H1 (cell line): ENCODE measurements at regions not wholly inside any gene's neighbourhood (a gene's known extent, or its start where the extent isn't known, plus 50 kb on each side); places are given as distances from the start of the nearest gene placed in this dataset.

Experiments
- CTCF ChIA-PET: fragments of 300-600 bp; sonication (Branson Sonifier 250); formaldehyde crosslinking; loops from one replicate; lab custom pipeline; 2021; ENCODE audit not compliant: partially characterized antibody; lab: Charles Lee
- POLR2A ChIA-PET: fragments of 300-600 bp; sonication (Branson Sonifier 250); formaldehyde crosslinking; loops from one replicate; lab custom pipeline; 2021; ENCODE audit warnings: inconsistent platforms; ENCODE audit not compliant: partially characterized antibody; lab: Charles Lee
- DNase-seq, 2 experiments: peaks; one replicate each; pipeline versions ENCODE4 v3.0.0 to v3.0.0-alpha.2; 2010 to 2022; ENCODE audit warnings: low spot score in 2 of 2, low read depth in 1 of 2, mixed read lengths in 1 of 2
- FAIRE-seq: peaks from 2 replicates; lab custom pipeline; 2011; peaks lifted over from hg19 to GRCh38; lab: Jason Lieb, UNC
- H2AFZ ChIP-seq: 2 replicates; pipeline ENCODE4 v1.8.1; 2012; ENCODE audit warnings: low read length, inconsistent platforms
- H2AK5ac ChIP-seq: 2 replicates; pipeline ENCODE4 v1.6.1; 2013; ENCODE audit warnings: low read depth, low read length
- H2BK120ac ChIP-seq: replicated peaks from 2 replicates; pipeline ENCODE3; 2013; ENCODE audit warnings: low read depth, low read length, inconsistent platforms
- H2BK12ac ChIP-seq: 2 replicates; pipeline ENCODE4 v1.6.1; 2013; ENCODE audit warnings: low read depth, low read length
- H2BK15ac ChIP-seq: 2 replicates; pipeline ENCODE4 v1.6.1; 2013; ENCODE audit warnings: low read length
- H2BK20ac ChIP-seq: 2 replicates; pipeline ENCODE4 v1.6.1; 2013; ENCODE audit warnings: low read length
- H2BK5ac ChIP-seq: 2 replicates; pipeline ENCODE4 v1.6.1; 2013; ENCODE audit warnings: low read depth, low read length
- H3K14ac ChIP-seq: 2 replicates; pipeline ENCODE4 v1.6.1; 2013; ENCODE audit warnings: inconsistent platforms; ENCODE audit not compliant: insufficient read length
- H3K18ac ChIP-seq: 2 replicates; pipeline ENCODE4 v1.6.1; 2013; ENCODE audit warnings: low read length; ENCODE audit errors: extremely low read depth
- H3K23ac ChIP-seq: 2 replicates; pipeline ENCODE4 v1.6.1; 2013; ENCODE audit warnings: inconsistent platforms; ENCODE audit not compliant: insufficient read length
- H3K23me2 ChIP-seq: 2 replicates; pipeline ENCODE4 v1.6.1; 2013; ENCODE audit warnings: low read depth, low read length
- H3K27ac ChIP-seq: 2 replicates; pipeline ENCODE4 v1.6.1; 2011; ENCODE audit warnings: low read depth, low read length, inconsistent platforms
- H3K27me3 ChIP-seq, 4 experiments: replicated peaks in 1 of 4; 1 replicate in 1 of 4; 2 replicates in 3 of 4; pipeline versions ENCODE4 v1.6.1 to v1.8.1; 2011 to 2013; ENCODE audit warnings: low read length in 3 of 4, mild to moderate bottlenecking in 3 of 4, inconsistent platforms in 2 of 4, mixed read lengths in 2 of 4, moderate library complexity in 1 of 4; ENCODE audit not compliant: control insufficient read depth in 3 of 4, insufficient read depth in 3 of 4; ENCODE audit errors: extremely low read depth in 1 of 4
- H3K36me3 ChIP-seq, 4 experiments: 2 replicates each; pipeline versions ENCODE4 v1.6.1 to v1.8.1; 2011 to 2013; ENCODE audit warnings: mild to moderate bottlenecking in 4 of 4, low read length in 3 of 4, moderate library complexity in 2 of 4, control low read depth in 1 of 4, inconsistent platforms in 1 of 4; ENCODE audit not compliant: insufficient read depth in 4 of 4, control insufficient read depth in 2 of 4
- H3K4ac ChIP-seq: replicated peaks from 2 replicates; pipeline ENCODE3; 2013; ENCODE audit warnings: low read length, low read depth, mixed read lengths, inconsistent platforms; ENCODE audit not compliant: insufficient read length
- H3K4me1 ChIP-seq, 4 experiments: replicated peaks in 1 of 4; 1 replicate in 1 of 4; 2 replicates in 3 of 4; pipeline versions ENCODE4 v1.6.1 to v1.8.1; 2011 to 2013; ENCODE audit warnings: low read length in 3 of 4, inconsistent platforms in 2 of 4, mixed read lengths in 1 of 4; ENCODE audit not compliant: insufficient read depth in 4 of 4, control insufficient read depth in 3 of 4
- H3K4me2 ChIP-seq, 2 experiments: 2 replicates each; pipeline versions ENCODE4 v1.6.1 to v1.8.1; 2011 to 2013; ENCODE audit warnings: low read depth in 2 of 2, low read length in 2 of 2, control low read depth in 1 of 2, inconsistent platforms in 1 of 2, mild to moderate bottlenecking in 1 of 2; ENCODE audit not compliant: insufficient read depth in 1 of 2
- H3K4me3 ChIP-seq, 4 experiments: fragments of 200-600, 300-600 bp in 1 of 4; sonication (generic), shearing (Covaris generic), sonication (Bioruptor Twin) in 1 of 4; 2 replicates each; pipeline versions ENCODE4 v1.5.1 to v1.8.1; 2011 to 2016; ENCODE audit warnings: low read length in 4 of 4, low read depth in 3 of 4, control low read depth in 2 of 4, inconsistent platforms in 2 of 4, mild to moderate bottlenecking in 2 of 4, mixed read lengths in 1 of 4, moderate library complexity in 1 of 4; ENCODE audit not compliant: insufficient read depth in 2 of 4; ENCODE audit errors: extremely low read depth in 1 of 4
- H3K56ac ChIP-seq: replicated peaks from 2 replicates; pipeline ENCODE3; 2013; ENCODE audit warnings: low read depth, mild to moderate bottlenecking, mixed read lengths, low read length, inconsistent platforms; ENCODE audit not compliant: insufficient read length
- H3K79me1 ChIP-seq: 2 replicates; pipeline ENCODE4 v1.6.1; 2013; ENCODE audit warnings: low read depth, low read length, control low read depth
- H3K79me2 ChIP-seq, 2 experiments: 2 replicates each; pipeline versions ENCODE4 v1.6.1 to v1.8.1; 2012 to 2013; ENCODE audit warnings: low read length in 2 of 2, mild to moderate bottlenecking in 2 of 2, inconsistent platforms in 1 of 2; ENCODE audit not compliant: insufficient read depth in 2 of 2, control insufficient read depth in 1 of 2
- H3K9ac ChIP-seq, 4 experiments: replicated peaks in 1 of 4; 1 replicate in 1 of 4; 2 replicates in 3 of 4; pipeline versions ENCODE4 v1.6.1 to v1.8.1; 2011 to 2013; ENCODE audit warnings: low read depth in 3 of 4, low read length in 3 of 4, control low read depth in 2 of 4, mild to moderate bottlenecking in 2 of 4, moderate library complexity in 2 of 4, inconsistent platforms in 1 of 4; ENCODE audit errors: extremely low read depth in 1 of 4
- H3K9me3 ChIP-seq, 2 experiments: 2 replicates each; pipeline versions ENCODE4 v1.6.1 to v1.8.1; 2012 to 2013; ENCODE audit warnings: mild to moderate bottlenecking in 2 of 2, moderate library complexity in 2 of 2, control low read depth in 1 of 2, inconsistent platforms in 1 of 2, low read depth in 1 of 2, low read length in 1 of 2, mixed read lengths in 1 of 2; ENCODE audit not compliant: insufficient read depth in 2 of 2
- H4K20me1 ChIP-seq, 2 experiments: replicated peaks in 1 of 2; 2 replicates each; pipeline versions ENCODE3 to v1.8.1; 2011 to 2013; ENCODE audit warnings: inconsistent platforms in 2 of 2, low read length in 2 of 2, mild to moderate bottlenecking in 1 of 2; ENCODE audit not compliant: insufficient read depth in 2 of 2, control insufficient read depth in 1 of 2
- H4K5ac ChIP-seq: 2 replicates; pipeline ENCODE4 v1.6.1; 2013; ENCODE audit warnings: low read length, low read depth, mixed read lengths, inconsistent platforms; ENCODE audit not compliant: insufficient read length
- H4K8ac ChIP-seq: 2 replicates; pipeline ENCODE4 v1.8.0; 2013; ENCODE audit warnings: mild to moderate bottlenecking, moderate library complexity, low read length, inconsistent platforms; ENCODE audit not compliant: insufficient read depth; ENCODE audit errors: extremely low read depth
- H4K91ac ChIP-seq: replicated peaks from 2 replicates; pipeline ENCODE3; 2013; ENCODE audit warnings: low read length, mixed read lengths, inconsistent platforms; ENCODE audit not compliant: insufficient read length
- BCL11A ChIP-seq, 2 experiments: IDR thresholded peaks; one replicate each; pipeline ENCODE4 v1.6.1; 2011; ENCODE audit warnings: low read depth in 2 of 2, low read length in 2 of 2, mild to moderate bottlenecking in 2 of 2
- EGR1 ChIP-seq: IDR thresholded peaks from 2 replicates; pipeline ENCODE4 v1.6.1; 2011; ENCODE audit warnings: low read depth, low read length, borderline replicate concordance
- POLR2A ChIP-seq, 2 experiments: IDR thresholded peaks; 1 replicate in 1 of 2; 2 replicates in 1 of 2; pipeline ENCODE4 v1.6.1; 2011; ENCODE audit warnings: low read depth in 2 of 2, low read length in 2 of 2, mild to moderate bottlenecking in 2 of 2; ENCODE audit errors: control extremely low read depth in 1 of 2
- SAP30 ChIP-seq: fragments of 300-600 bp; sonication (generic); IDR thresholded peaks from 2 replicates; pipeline ENCODE4 v1.7.1; 2012; ENCODE audit warnings: low read length, moderate library complexity, mild to moderate bottlenecking, inconsistent platforms; ENCODE audit not compliant: insufficient read depth, insufficient replicate concordance
- SP1 ChIP-seq: IDR thresholded peaks from 2 replicates; pipeline ENCODE4 v1.6.1; 2011; ENCODE audit warnings: low read depth, low read length
- TAF1 ChIP-seq: IDR thresholded peaks from 2 replicates; pipeline ENCODE4 v1.6.1; 2011; ENCODE audit warnings: mild to moderate bottlenecking, low read depth, low read length
- WGBS, 2 experiments: shearing (Covaris generic) in 1 of 2; methylation state at CpG; one replicate each; pipeline versions ENCODE4 v1.1.6 to v1.1.7; 2013 to 2015; ENCODE audit warnings: low lambda C conversion rate in 2 of 2, mixed read lengths in 2 of 2, inconsistent platforms in 1 of 2, low coverage in 1 of 2, missing lambda C conversion rate in 1 of 2; ENCODE audit not compliant: insufficient replicate concordance in 2 of 2, insufficient coverage in 1 of 2, insufficient read length in 1 of 2; ENCODE audit errors: extremely low coverage in 1 of 2, missing lambda C conversion rate in 1 of 2; 5-methylcytosine and 5-hydroxymethylcytosine counted together

DNA sequence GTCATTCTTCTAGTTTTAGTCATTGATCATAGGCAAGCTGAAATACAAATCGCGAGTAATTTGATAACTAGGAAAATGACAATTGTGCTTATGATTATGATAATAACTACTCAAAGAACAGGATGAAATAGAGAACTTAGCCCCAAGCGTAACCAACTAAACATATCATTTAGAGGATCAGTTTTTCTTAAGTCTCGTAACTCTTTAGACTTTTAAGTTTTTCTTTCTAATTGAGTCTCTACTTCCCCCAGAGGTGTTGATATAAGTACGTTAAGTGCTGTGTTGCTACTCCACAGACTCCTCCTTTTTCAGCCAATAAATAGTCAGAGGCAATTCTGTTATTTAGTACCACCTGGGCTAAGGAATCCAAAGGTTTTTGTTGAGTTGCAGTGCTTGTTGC, 96.3 kb downstream of the NHLRC3 start:
- no peak overlapping the region for H3K4me3 ChIP-seq
- H3K23me2 ChIP-seq = no peaks in the 10 kb centered on the region
- TF ChIP-seq TAF1 (no peak), POLR2A (IDR thresholded peaks at IDR 0.05; ENCODE audit: control extremely low read depth in 1 of 2, low read depth in 2 of 2, low read length in 2 of 2) (no peak), SAP30 (no peak), BCL11A (IDR thresholded peaks at IDR 0.05; ENCODE audit: low read depth in 2 of 2, low read length in 2 of 2) (no peak), SP1 (no peak), EGR1 (no peak)
- no peak overlapping the region for H3K4me2 ChIP-seq
- no peak overlapping the region for H4K91ac ChIP-seq
- H3K18ac ChIP-seq = no peak overlapping the region
- no peak overlapping the region for H3K4ac ChIP-seq
- no peak for FAIRE-seq
- H3K79me1 ChIP-seq = no peaks in the 10 kb centered on the region
- DNase-seq = no peak
- H2BK120ac ChIP-seq = no peak overlapping the region
- no peak overlapping the region for H3K14ac ChIP-seq
- H4K5ac ChIP-seq = no peak overlapping the region
- H3K36me3 ChIP-seq = no peaks in the 10 kb centered on the region
- H3K9ac ChIP-seq = no peak overlapping the region
- no peaks in the 10 kb centered on the region for H3K9me3 ChIP-seq
- H2BK20ac ChIP-seq = no peak overlapping the region
- H2BK15ac ChIP-seq = no peak overlapping the region
- no peak overlapping the region for H3K56ac ChIP-seq
- H2AK5ac ChIP-seq = no peak overlapping the region
- CTCF ChIA-PET = interaction anchor here (1.4 kb wide), 1 partner anchor 10 kb away, joined by 3 read pairs; no protein-coding TSS in a partner anchor
- WGBS, 2 experiments = 69% methylated on average over 5 of the region's 5 CpGs; no CpG with 5 or more reads in 1 of the 2 experiments
- no peaks in the 10 kb centered on the region for H3K79me2 ChIP-seq
- H4K8ac ChIP-seq = no peak overlapping the region
- no peak overlapping the region for H2AFZ ChIP-seq
- no peaks in the 10 kb centered on the region for H4K20me1 ChIP-seq
- POLR2A ChIA-PET = no interaction called here
- H3K27me3 ChIP-seq = no peaks in the 10 kb centered on the region
- no peak overlapping the region for H3K23ac ChIP-seq
- H3K4me1 ChIP-seq = peaks cover 0 to 4% (median 2%) of the 10 kb centered on the region in 4 experiments; a peak in 3 of 7 replicates
- no peak overlapping the region for H3K27ac ChIP-seq
- no peak overlapping the region for H2BK12ac ChIP-seq
- no peak overlapping the region for H2BK5ac ChIP-seq
